ENCODE measurements at regions not wholly inside any gene's neighbourhood (a gene's known extent, or its start where the extent isn't known, plus 50 kb on each side); places are given as distances from the start of the nearest gene placed in this dataset.

- in situ Hi-C loops (cut with HindIII; ENCODE audit: low sequenced_read_pairs) = no loop called here
- DNase-seq (ENCODE audit: low spot score) = no peak
Measured at GRCh38 chr2:198268519-198268918, 464.1 kb downstream of the PLCL1 start.

- in situ Hi-C loops (cut with HindIII; ENCODE audit: low sequenced_read_pairs) = no loop called here
- no peak for DNase-seq (ENCODE audit: low spot score)
Measured at GRCh38 chr2:198259496-198259895, 455.1 kb downstream of the PLCL1 start.

- no peak for DNase-seq (ENCODE audit: low spot score)
- in situ Hi-C loops (cut with HindIII; ENCODE audit: low sequenced_read_pairs) = no loop called here
Measured at GRCh38 chr2:198254536-198255090, 450.2 kb downstream of the PLCL1 start.

GRCh38 chr2:198253995-198254394 lies 449.6 kb downstream of the PLCL1 start:
- DNase-seq (ENCODE audit: low spot score) = no peak
- in situ Hi-C loops (cut with HindIII; ENCODE audit: low sequenced_read_pairs) = no loop called here

- in situ Hi-C loops (cut with HindIII; ENCODE audit: low sequenced_read_pairs) = no loop called here
- DNase-seq (ENCODE audit: low spot score) = no peak
Measured at GRCh38 chr2:198252472-198252871, 448.1 kb downstream of the PLCL1 start.

- in situ Hi-C loops (cut with HindIII; ENCODE audit: low sequenced_read_pairs) = no loop called here
- DNase-seq (ENCODE audit: low spot score) = no peak
Measured at GRCh38 chr2:198242093-198242492, 437.7 kb downstream of the PLCL1 start.

- in situ Hi-C loops (cut with HindIII; ENCODE audit: low sequenced_read_pairs) = no loop called here
- no peak for DNase-seq (ENCODE audit: low spot score)
Measured at GRCh38 chr2:198238429-198238828, 434.0 kb downstream of the PLCL1 start.

GRCh38 chr2:198236338-198236737 lies 431.9 kb downstream of the PLCL1 start:
- no peak for DNase-seq (ENCODE audit: low spot score)
- in situ Hi-C loops (cut with HindIII; ENCODE audit: low sequenced_read_pairs) = no loop called here

- in situ Hi-C loops (cut with HindIII; ENCODE audit: low sequenced_read_pairs) = no loop called here
- DNase-seq (ENCODE audit: low spot score) = no peak
Measured at GRCh38 chr2:198232281-198232680, 427.9 kb downstream of the PLCL1 start.

GRCh38 chr2:198231562-198231961 lies 427.2 kb downstream of the PLCL1 start:
- DNase-seq (ENCODE audit: low spot score) = no peak
- in situ Hi-C loops (cut with HindIII; ENCODE audit: low sequenced_read_pairs) = no loop called here

- in situ Hi-C loops (cut with HindIII; ENCODE audit: low sequenced_read_pairs) = no loop called here
- no peak for DNase-seq (ENCODE audit: low spot score)
Measured at GRCh38 chr2:198220763-198221610, 416.6 kb downstream of the PLCL1 start.

GRCh38 chr2:198219292-198219691 lies 414.9 kb downstream of the PLCL1 start:
- in situ Hi-C loops (cut with HindIII; ENCODE audit: low sequenced_read_pairs) = no loop called here
- DNase-seq (ENCODE audit: low spot score) = no peak

- no peak for DNase-seq (ENCODE audit: low spot score)
- in situ Hi-C loops (cut with HindIII; ENCODE audit: low sequenced_read_pairs) = no loop called here
Measured at GRCh38 chr2:198214114-198214596, 409.8 kb downstream of the PLCL1 start.

- DNase-seq (ENCODE audit: low spot score) = no peak
- in situ Hi-C loops (cut with HindIII; ENCODE audit: low sequenced_read_pairs) = no loop called here
Measured at GRCh38 chr2:198213253-198213652, 408.9 kb downstream of the PLCL1 start.

- in situ Hi-C loops (cut with HindIII; ENCODE audit: low sequenced_read_pairs) = no loop called here
- no peak for DNase-seq (ENCODE audit: low spot score)
Measured at GRCh38 chr2:198211706-198212105, 407.3 kb downstream of the PLCL1 start.

GRCh38 chr2:198203336-198204069 lies 399.1 kb downstream of the PLCL1 start:
- no peak for DNase-seq (ENCODE audit: low spot score)
- in situ Hi-C loops (cut with HindIII; ENCODE audit: low sequenced_read_pairs) = no loop called here
